Omental fat pad (tissue), 3 donors: ENCODE measurements at regions not wholly inside any gene's neighbourhood (a gene's known extent, or its start where the extent isn't known, plus 50 kb on each side); places are given as distances from the start of the nearest gene placed in this dataset.

Source experiments
- ATAC-seq: fragments of 150-250 bp; one replicate; pipeline ENCODE4 v1.9.1; 2016; ENCODE audit warnings: mild to moderate bottlenecking, moderate library complexity; ENCODE audit not compliant: low FRiP score
- DNase-seq: peaks from one replicate; pipeline ENCODE4 v3.0.0-alpha.2; 2019; ENCODE audit warnings: low spot score
- CTCF ChIP-seq, 3 donors: fragments of 450-650 bp; IDR thresholded peaks; one replicate each; pipeline ENCODE4 v1.5.1; 2016 to 2017; ENCODE audit warnings: antibody characterized with exemption in 3 of 3, mild to moderate bottlenecking in 3 of 3, moderate library complexity in 2 of 3

GRCh38 chr2:58508006-58508405 is 266.9 kb upstream of the FANCL start:
- ATAC-seq (no peak), DNase-seq (no peak)
- no peak for TF ChIP-seq CTCF (IDR thresholded peaks at IDR 0.05)

- ATAC-seq: no peak
- no peak for TF ChIP-seq CTCF (IDR thresholded peaks at IDR 0.05)
- no peak for DNase-seq
These were observed 262.8 kb upstream of the FANCL start for GRCh38 chr2:58503918-58504317.

- no peak for TF ChIP-seq CTCF (IDR thresholded peaks at IDR 0.05)
- DNase-seq: no peak
- no peak for ATAC-seq
These were observed 261.8 kb upstream of the FANCL start for GRCh38 chr2:58502931-58503330.

GRCh38 chr2:58501371-58502160 is 260.4 kb upstream of the FANCL start:
- ATAC-seq: no peak
- no peak for DNase-seq
- TF ChIP-seq CTCF (IDR thresholded peaks at IDR 0.05): no peak

GRCh38 chr2:58497168-58497567 is 256.0 kb upstream of the FANCL start:
- DNase-seq: no peak
- no peak for ATAC-seq
- TF ChIP-seq CTCF (IDR thresholded peaks at IDR 0.05): no peak

- ATAC-seq (no peak), DNase-seq (no peak)
- no peak for TF ChIP-seq CTCF (IDR thresholded peaks at IDR 0.05)
These were observed 254.7 kb upstream of the FANCL start for GRCh38 chr2:58495806-58496205.

- TF ChIP-seq CTCF (IDR thresholded peaks at IDR 0.05): no peak
- ATAC-seq (no peak), DNase-seq (no peak)
These were observed 253.0 kb upstream of the FANCL start for GRCh38 chr2:58494071-58494501.
